ENCODE measurements at regions not wholly inside any gene's neighbourhood (a gene's known extent, or its start where the extent isn't known, plus 50 kb on each side); places are given as distances from the start of the nearest gene placed in this dataset.

DNA sequence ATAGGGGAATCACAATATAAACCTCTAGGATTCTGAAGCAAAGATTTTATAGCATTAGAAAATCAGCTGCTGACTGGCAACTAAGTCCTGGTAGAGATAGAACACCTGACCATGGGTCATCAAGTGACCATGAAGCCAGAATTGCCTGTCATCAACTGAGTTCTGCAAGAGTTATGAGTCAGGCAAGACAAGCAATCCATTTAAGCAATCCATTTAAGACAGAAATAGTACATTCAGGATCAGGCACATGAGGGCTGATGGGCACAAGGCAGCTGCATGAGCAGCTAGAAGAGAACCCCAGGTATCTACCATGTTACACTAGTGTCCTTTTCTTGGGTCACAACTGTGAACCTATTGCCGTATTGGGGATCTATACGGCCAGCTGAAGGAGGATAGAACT is 98.9 kb downstream of the SPRY1 start:
- TF ChIP-seq ZNF274 (IDR thresholded peaks at IDR 0.05; ENCODE audit: low read depth, low read length) (no peak), YY1 (IDR thresholded peaks at IDR 0.05; ENCODE audit: insufficient read depth, insufficient read length) (no peak), SUZ12 (IDR thresholded peaks at IDR 0.05; ENCODE audit: extremely low read depth, insufficient read depth, insufficient read length) (no peak)

Measured in NT2/D1 (cell line).